ENCODE measurements at regions not wholly inside any gene's neighbourhood (a gene's known extent, or its start where the extent isn't known, plus 50 kb on each side); places are given as distances from the start of the nearest gene placed in this dataset.
"Not testable (repeated sequence)": the region's sequence is repeated elsewhere in the genome, so short reads cannot be mapped to it uniquely, and the experiment has no call there.

DNA sequence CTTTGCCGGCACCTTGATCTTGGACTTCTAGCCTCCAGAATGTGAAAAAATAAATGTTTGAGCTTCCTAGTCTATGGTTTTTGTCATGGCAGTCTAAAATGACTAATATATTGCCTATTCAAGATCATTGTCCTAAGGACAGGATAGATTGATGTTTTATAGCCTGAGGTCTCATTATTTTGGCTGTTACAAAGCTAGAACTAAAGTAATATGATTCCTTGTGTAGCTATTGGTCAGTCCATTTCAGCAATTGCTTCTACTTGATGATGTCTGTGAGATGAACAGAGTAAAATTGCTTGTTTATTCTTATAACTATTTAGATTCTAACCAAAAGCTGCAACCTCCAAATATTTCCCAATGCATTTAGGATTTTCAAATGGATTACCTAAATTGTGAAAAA, 145.0 kb downstream of the HRH4 start:
- Histone ChIP-seq H3K27me3 (peaks cover 0 to 4% (median 0%) of the 10 kb centered on the region in 4 donors), H3K9me3 (no peaks in the 10 kb centered on the region), H3K4me1 (no peaks in the 10 kb centered on the region), H3K27ac (replicated peaks in 1 of 4) (no peak overlapping the region), H3K4me3 (no peak overlapping the region), H3K36me3 (no peaks in the 10 kb centered on the region)
- intact Hi-C loops (cut with DNase I), result no loop called here
- no peak for DNase-seq (ENCODE audit: extremely low spot score)
- 100% methylated on average over 1 of the region's 1 CpG for WGBS
- TF ChIP-seq, protein P1, sequence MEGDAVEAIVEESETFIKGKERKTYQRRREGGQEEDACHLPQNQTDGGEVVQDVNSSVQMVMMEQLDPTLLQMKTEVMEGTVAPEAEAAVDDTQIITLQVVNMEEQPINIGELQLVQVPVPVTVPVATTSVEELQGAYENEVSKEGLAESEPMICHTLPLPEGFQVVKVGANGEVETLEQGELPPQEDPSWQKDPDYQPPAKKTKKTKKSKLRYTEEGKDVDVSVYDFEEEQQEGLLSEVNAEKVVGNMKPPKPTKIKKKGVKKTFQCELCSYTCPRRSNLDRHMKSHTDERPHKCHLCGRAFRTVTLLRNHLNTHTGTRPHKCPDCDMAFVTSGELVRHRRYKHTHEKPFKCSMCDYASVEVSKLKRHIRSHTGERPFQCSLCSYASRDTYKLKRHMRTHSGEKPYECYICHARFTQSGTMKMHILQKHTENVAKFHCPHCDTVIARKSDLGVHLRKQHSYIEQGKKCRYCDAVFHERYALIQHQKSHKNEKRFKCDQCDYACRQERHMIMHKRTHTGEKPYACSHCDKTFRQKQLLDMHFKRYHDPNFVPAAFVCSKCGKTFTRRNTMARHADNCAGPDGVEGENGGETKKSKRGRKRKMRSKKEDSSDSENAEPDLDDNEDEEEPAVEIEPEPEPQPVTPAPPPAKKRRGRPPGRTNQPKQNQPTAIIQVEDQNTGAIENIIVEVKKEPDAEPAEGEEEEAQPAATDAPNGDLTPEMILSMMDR (IDR thresholded peaks at IDR 0.05), result no peak
- TF ChIP-seq EP300 (IDR thresholded peaks at IDR 0.05) (no peak), POLR2A (IDR thresholded peaks at IDR 0.05; ENCODE audit: low read depth) (no peak), POLR2AphosphoS5 (IDR thresholded peaks at IDR 0.05) (no peak)

- H3K36me3 ChIP-seq, result no peaks in the 10 kb centered on the region
- intact Hi-C loops (cut with DNase I), result no loop called here
- no peak for DNase-seq (ENCODE audit: extremely low spot score)
- TF ChIP-seq POLR2AphosphoS5 (IDR thresholded peaks at IDR 0.05) (no peak), EP300 (IDR thresholded peaks at IDR 0.05) (no peak), POLR2A (IDR thresholded peaks at IDR 0.05; ENCODE audit: low read depth) (no peak)
- TF ChIP-seq, protein P1 (IDR thresholded peaks at IDR 0.05), result no peak
- H3K4me1 ChIP-seq, result no peaks in the 10 kb centered on the region
- no peak overlapping the region for H3K4me3 ChIP-seq
- 60% methylated on average over 7 of the region's 7 CpGs for WGBS
- H3K9me3 ChIP-seq, result no peaks in the 10 kb centered on the region
- no peaks in the 10 kb centered on the region for H3K27me3 ChIP-seq
- H3K27ac ChIP-seq (replicated peaks in 1 of 4), result no peak overlapping the region
Observed at GRCh38 chr18:24609254-24609653, 148.8 kb downstream of the HRH4 start.

- Histone ChIP-seq H3K9me3 (no peaks in the 10 kb centered on the region), H3K27me3 (no peaks in the 10 kb centered on the region), H3K36me3 (no peaks in the 10 kb centered on the region), H3K4me3 (no peak overlapping the region), H3K4me1 (no peaks in the 10 kb centered on the region), H3K27ac (replicated peaks in 1 of 4) (no peak overlapping the region)
- DNase-seq (ENCODE audit: extremely low spot score), result peak; percentile 60
- 65% methylated on average over 8 of the region's 8 CpGs for WGBS
- intact Hi-C loops (cut with DNase I), result no loop called here
- no peak for TF ChIP-seq POLR2A (IDR thresholded peaks at IDR 0.05; ENCODE audit: low read depth)
- TF ChIP-seq, protein P1 (IDR thresholded peaks at IDR 0.05), result no peak
- no peak for TF ChIP-seq POLR2AphosphoS5 (IDR thresholded peaks at IDR 0.05)
- no peak for TF ChIP-seq EP300 (IDR thresholded peaks at IDR 0.05)
Observed at GRCh38 chr18:24611075-24611474, 150.6 kb downstream of the HRH4 start.

DNA sequence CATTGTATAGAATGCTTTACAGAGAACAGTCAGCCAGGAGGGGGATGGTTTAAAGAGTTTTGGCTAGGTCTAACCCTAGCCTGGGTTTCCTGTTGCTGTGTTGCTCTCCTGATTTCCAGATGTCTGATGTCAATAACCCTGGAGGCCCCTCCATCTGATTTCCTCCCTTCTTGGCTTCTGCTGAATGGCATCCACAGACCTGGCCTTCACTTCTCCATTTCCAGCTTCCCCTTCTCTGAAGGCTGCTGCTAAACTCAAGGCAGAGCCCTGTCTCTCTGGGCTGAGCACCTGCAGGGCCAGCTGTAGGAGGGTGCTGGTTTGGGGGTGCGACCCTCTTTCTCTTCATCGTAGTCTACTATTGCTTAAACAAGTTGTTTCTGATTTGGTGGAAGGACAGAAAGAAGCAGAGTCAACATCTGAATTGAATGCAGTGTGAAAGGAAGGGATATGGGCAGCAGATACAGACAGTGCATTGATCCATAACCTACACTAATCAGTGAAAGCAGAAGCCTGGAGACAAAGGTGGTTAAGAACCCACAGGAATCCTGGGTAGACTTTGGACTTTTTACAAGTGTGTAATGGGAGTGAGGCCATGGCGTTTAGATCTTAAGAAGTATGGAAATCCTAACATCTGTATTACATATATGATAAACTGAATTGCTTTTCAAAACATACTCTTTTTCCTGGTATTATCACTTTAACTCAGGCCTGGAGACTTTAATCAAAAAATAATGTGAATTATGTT, 153.6 kb downstream of the HRH4 start:
- H3K9me3 ChIP-seq, result no peaks in the 10 kb centered on the region
- intact Hi-C loops (cut with DNase I), result no loop called here
- TF ChIP-seq POLR2A (IDR thresholded peaks at IDR 0.05; ENCODE audit: low read depth), result no peak
- TF ChIP-seq EP300 (IDR thresholded peaks at IDR 0.05), result no peak
- TF ChIP-seq, protein P1 (IDR thresholded peaks at IDR 0.05), result no peak
- no peak overlapping the region for H3K4me3 ChIP-seq
- no peak overlapping the region for H3K27ac ChIP-seq (replicated peaks in 1 of 4)
- no peaks in the 10 kb centered on the region for H3K36me3 ChIP-seq
- no peaks in the 10 kb centered on the region for H3K4me1 ChIP-seq
- H3K27me3 ChIP-seq, result no peaks in the 10 kb centered on the region
- DNase-seq (ENCODE audit: extremely low spot score), result peak; percentile 68
- 77% methylated on average over 3 of the region's 3 CpGs for WGBS

DNA sequence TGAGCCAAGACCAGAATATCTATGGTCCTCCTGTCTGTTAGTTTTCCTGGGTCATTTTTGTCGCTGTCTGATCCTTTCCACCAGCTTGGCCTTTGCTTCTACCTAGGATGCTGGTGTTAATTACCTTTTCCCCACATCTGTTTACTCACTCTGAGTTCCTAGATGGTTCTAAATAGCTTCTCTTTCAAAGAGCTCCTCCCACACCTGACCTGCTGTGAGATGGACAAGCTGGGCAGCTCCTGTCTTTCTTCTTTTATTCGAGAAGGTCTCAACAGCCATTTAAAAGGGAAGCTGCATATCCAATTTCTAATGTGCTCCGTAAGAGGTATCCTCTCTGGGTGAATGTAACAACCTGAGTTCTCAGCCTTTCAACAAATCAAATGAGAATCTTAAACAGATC, 156.2 kb downstream of the HRH4 start:
- WGBS, result 34% methylated on average over 3 of the region's 3 CpGs
- Histone ChIP-seq H3K4me1 (no peaks in the 10 kb centered on the region), H3K27ac (replicated peaks in 1 of 4) (no peak overlapping the region), H3K4me3 (no peak overlapping the region), H3K27me3 (no peaks in the 10 kb centered on the region), H3K36me3 (no peaks in the 10 kb centered on the region), H3K9me3 (no peaks in the 10 kb centered on the region)
- intact Hi-C loops (cut with DNase I), result no loop called here
- DNase-seq (ENCODE audit: extremely low spot score), result peak; percentile 45
- TF ChIP-seq, protein P1 (IDR thresholded peaks at IDR 0.05), result no peak
- TF ChIP-seq EP300 (IDR thresholded peaks at IDR 0.05) (no peak), POLR2AphosphoS5 (IDR thresholded peaks at IDR 0.05) (no peak), POLR2A (IDR thresholded peaks at IDR 0.05; ENCODE audit: low read depth) (no peak)

DNA sequence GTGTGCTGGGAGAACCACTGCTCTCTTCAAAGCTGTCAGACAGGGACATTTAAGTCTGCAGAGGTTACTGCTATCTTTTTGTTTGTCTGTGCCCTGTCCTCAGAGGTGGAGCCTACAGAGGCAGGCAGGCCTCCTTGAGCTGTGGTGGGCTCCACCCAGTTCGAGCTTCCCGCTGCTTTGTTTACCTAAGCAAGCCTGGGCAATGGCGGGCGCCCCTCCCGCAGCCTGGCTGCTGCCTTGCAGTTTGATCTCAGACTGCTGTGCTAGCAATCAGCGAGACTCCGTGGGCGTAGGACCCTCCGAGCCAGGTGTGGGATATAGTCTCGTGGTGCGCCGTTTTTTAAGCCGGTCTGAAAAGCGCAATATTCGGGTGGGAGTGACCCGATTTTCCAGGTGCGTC, 164.0 kb downstream of the HRH4 start:
- WGBS, result no CpG with 5 or more reads among the region's 17 CpGs
- H3K9me3 ChIP-seq; H3K27ac ChIP-seq (replicated peaks in 1 of 4); H3K27me3 ChIP-seq; H3K4me3 ChIP-seq; H3K36me3 ChIP-seq; intact Hi-C loops (cut with DNase I); DNase-seq (ENCODE audit: extremely low spot score): not testable (repeated sequence)
- peaks cover 0 to 12% (median 2%) of the 10 kb centered on the region in 4 donors for H3K4me1 ChIP-seq
